CD14-positive monocyte (primary cell): ENCODE measurements at regions not wholly inside any gene's neighbourhood (a gene's known extent, or its start where the extent isn't known, plus 50 kb on each side); places are given as distances from the start of the nearest gene placed in this dataset.

Experiments
- DNase-seq, 3 donors: peaks; one replicate each; pipeline ENCODE4 v3.0.0-alpha.2; 2011 to 2022
- H2AFZ ChIP-seq: 2 replicates; pipeline ENCODE4 v1.6.0; 2012; ENCODE audit warnings: mild to moderate bottlenecking, low read depth, low read length, inconsistent platforms; ENCODE audit not compliant: insufficient read depth, poor library complexity, severe bottlenecking
- H3K27ac ChIP-seq, 2 donors: 1 replicate in 1 of 2; 2 replicates in 1 of 2; pipeline ENCODE4 v1.5.1; 2012 to 2013; ENCODE audit warnings: low read length in 2 of 2, control low read depth in 1 of 2, inconsistent platforms in 1 of 2, low read depth in 1 of 2, mild to moderate bottlenecking in 1 of 2
- H3K27me3 ChIP-seq, 2 donors: one replicate each; pipeline versions ENCODE4 v1.6.0 to v1.6.1; 2011 to 2013; ENCODE audit warnings: low read length in 2 of 2; ENCODE audit not compliant: control insufficient read depth in 2 of 2, insufficient read depth in 2 of 2
- H3K36me3 ChIP-seq, 2 donors: replicated peaks in 1 of 2; 1 replicate in 1 of 2; 2 replicates in 1 of 2; pipeline versions ENCODE4 v1.5.1 to v1.6.1; 2012 to 2013; ENCODE audit warnings: low read length in 2 of 2, control low read depth in 1 of 2, inconsistent platforms in 1 of 2, mild to moderate bottlenecking in 1 of 2; ENCODE audit not compliant: insufficient read depth in 2 of 2, control insufficient read depth in 1 of 2
- H3K4me1 ChIP-seq, 2 donors: 1 replicate in 1 of 2; 2 replicates in 1 of 2; pipeline versions ENCODE4 v1.5.1 to v1.6.1; 2012 to 2013; ENCODE audit warnings: low read length in 2 of 2, control low read depth in 1 of 2, inconsistent platforms in 1 of 2, mild to moderate bottlenecking in 1 of 2, moderate library complexity in 1 of 2; ENCODE audit not compliant: insufficient read depth in 2 of 2, control insufficient read depth in 1 of 2
- H3K4me2 ChIP-seq: replicated peaks from 2 replicates; pipeline ENCODE3; 2012; ENCODE audit warnings: low read length, moderate library complexity, mild to moderate bottlenecking; ENCODE audit not compliant: poor library complexity, severe bottlenecking; ENCODE audit errors: extremely low read depth
- H3K4me3 ChIP-seq, 3 experiments: fragments of 200-600 bp in 1 of 3; sonication (generic) in 1 of 3; replicated peaks in 1 of 3; 1 replicate in 2 of 3; 2 replicates in 1 of 3; pipeline ENCODE4 v1.5.1; 2011 to 2013; ENCODE audit warnings: low read length in 3 of 3, mild to moderate bottlenecking in 3 of 3, control low read depth in 2 of 3, low read depth in 2 of 3, inconsistent platforms in 1 of 3, moderate library complexity in 1 of 3
- H3K79me2 ChIP-seq: 2 replicates; pipeline ENCODE4 v1.6.0; 2012; ENCODE audit warnings: mild to moderate bottlenecking, control low read depth, inconsistent platforms, low read length, moderate library complexity; ENCODE audit not compliant: insufficient read depth
- H3K9ac ChIP-seq: 2 replicates; pipeline ENCODE4 v1.6.0; 2017; ENCODE audit warnings: low read length, mild to moderate bottlenecking; ENCODE audit not compliant: insufficient read depth, poor library complexity, severe bottlenecking
- H3K9me3 ChIP-seq, 2 donors: replicated peaks in 1 of 2; 1 replicate in 1 of 2; 2 replicates in 1 of 2; pipeline versions ENCODE4 v1.5.1 to v1.6.1; 2012 to 2013; ENCODE audit warnings: low read length in 2 of 2, control low read depth in 1 of 2; ENCODE audit not compliant: control insufficient read depth in 1 of 2, insufficient read depth in 1 of 2
- H4K20me1 ChIP-seq: 2 replicates; pipeline ENCODE4 v1.6.0; 2012; ENCODE audit warnings: mild to moderate bottlenecking, low read length, control low read depth, moderate library complexity; ENCODE audit not compliant: insufficient read depth
- H3K27ac Mint-ChIP-seq, 7 donors: one replicate each; pipeline ENCODE4 v1.8.0; 2020; ENCODE audit warnings: mild to moderate bottlenecking in 7 of 7, mixed read lengths in 7 of 7, moderate library complexity in 6 of 7, inconsistent platforms in 2 of 7
- H3K27me3 Mint-ChIP-seq, 3 donors: one replicate each; pipeline ENCODE4 v1.8.0; 2021 to 2022; ENCODE audit warnings: low read depth in 3 of 3, mild to moderate bottlenecking in 3 of 3, mixed read lengths in 3 of 3, moderate library complexity in 3 of 3, inconsistent platforms in 1 of 3
- H3K36me3 Mint-ChIP-seq, 2 donors: one replicate each; pipeline ENCODE4 v1.8.0; 2020; ENCODE audit warnings: mixed read lengths in 2 of 2, inconsistent platforms in 1 of 2, mild to moderate bottlenecking in 1 of 2
- H3K4me1 Mint-ChIP-seq: one replicate; pipeline ENCODE4 v1.8.0; 2020; ENCODE audit warnings: mild to moderate bottlenecking, mixed read lengths
- H3K4me3 Mint-ChIP-seq, 2 donors: one replicate each; pipeline ENCODE4 v1.8.0; 2020; ENCODE audit warnings: mild to moderate bottlenecking in 2 of 2, mixed read lengths in 2 of 2, moderate library complexity in 1 of 2
- H3K9me3 Mint-ChIP-seq, 7 donors: one replicate each; pipeline ENCODE4 v1.8.0; 2020 to 2022; ENCODE audit warnings: mixed read lengths in 7 of 7, mild to moderate bottlenecking in 6 of 7, moderate library complexity in 6 of 7, inconsistent platforms in 2 of 7
- WGBS: methylation state at CpG from one replicate; pipeline ENCODE4 v1.1.5; 2013; ENCODE audit warnings: missing lambda C conversion rate; ENCODE audit not compliant: insufficient coverage; 5-methylcytosine and 5-hydroxymethylcytosine counted together
- intact Hi-C, 2 donors: fragments of 100-400 bp; cut with micrococcal nuclease; formaldehyde crosslinking; loops; one replicate each; pipeline versions ENCODE4 v1.15.0 to v1.15.1; 2023
- TF ChIP-seq, protein P1 (sequence below): fragments of 200-600 bp; IDR thresholded peaks from one replicate; pipeline ENCODE4 v1.8.0; 2022; ENCODE audit warnings: antibody characterized with exemption, mild to moderate bottlenecking

DNA sequence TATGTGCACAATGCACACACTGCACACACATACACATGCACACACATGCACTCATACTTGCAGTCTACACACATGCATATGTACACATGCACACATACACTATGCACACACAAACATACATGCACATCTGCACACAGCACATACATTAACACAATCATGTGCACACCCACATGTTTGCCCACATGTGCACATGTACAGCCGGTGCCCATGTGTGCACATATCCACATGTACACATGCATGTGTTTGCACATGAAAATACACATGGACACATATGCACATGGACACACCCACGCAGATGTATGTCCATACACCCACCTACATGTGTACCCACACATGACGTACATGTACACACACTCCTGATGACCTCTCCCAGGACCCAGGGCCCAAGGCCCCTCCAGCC lies 105.1 kb upstream of the ACTRT2 start:
- intact Hi-C loops = no loop called here
- H3K9ac ChIP-seq = no peak overlapping the region

DNA sequence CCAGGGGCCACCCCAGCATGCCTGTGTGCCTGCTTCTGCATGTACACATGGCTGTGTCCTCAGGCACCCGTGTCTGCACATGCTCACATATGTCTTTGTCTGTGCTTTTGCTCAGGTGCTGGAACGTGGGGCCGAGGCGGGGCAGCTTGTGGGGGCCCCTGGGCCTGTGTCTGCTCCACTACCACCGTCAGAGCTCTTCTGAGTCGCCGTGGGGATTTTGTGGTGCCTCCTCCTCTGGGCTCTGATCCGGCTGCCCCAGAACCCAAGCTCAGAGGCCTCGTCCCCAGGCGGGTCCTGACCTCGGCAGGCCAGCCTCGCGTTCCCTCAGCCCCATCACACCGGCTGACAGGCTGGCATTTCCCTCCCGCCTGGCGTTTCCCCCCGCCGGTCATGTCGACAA lies 104.6 kb upstream of the ACTRT2 start:
- Histone ChIP-seq H3K4me2 (no peak overlapping the region), H3K9ac (no peak overlapping the region), H3K4me1 (no peaks in the 10 kb centered on the region), H3K36me3 (no peaks in the 10 kb centered on the region), H3K27me3 (no peaks in the 10 kb centered on the region), H3K79me2 (no peaks in the 10 kb centered on the region), H3K9me3 (peaks cover 9 to 12% of the 10 kb centered on the region in 2 donors), H2AFZ (no peak overlapping the region), H3K27ac (no peak overlapping the region), H3K4me3 (no peak overlapping the region), H4K20me1 (no peaks in the 10 kb centered on the region)
- intact Hi-C loops = no loop called here
- Mint-ChIP-seq H3K9me3 (peaks cover 0 to 8% (median 2%) of the 10 kb centered on the region in 7 donors), H3K4me1 (no peaks in the 10 kb centered on the region), H3K27me3 (peaks cover 0 to 6% (median 4%) of the 10 kb centered on the region in 3 donors), H3K27ac (peak overlapping the region in 1 of 7 donors; percentile 15), H3K4me3 (no peak overlapping the region), H3K36me3 (no peaks in the 10 kb centered on the region)
- DNase-seq = no peak
- TF ChIP-seq, protein P1, sequence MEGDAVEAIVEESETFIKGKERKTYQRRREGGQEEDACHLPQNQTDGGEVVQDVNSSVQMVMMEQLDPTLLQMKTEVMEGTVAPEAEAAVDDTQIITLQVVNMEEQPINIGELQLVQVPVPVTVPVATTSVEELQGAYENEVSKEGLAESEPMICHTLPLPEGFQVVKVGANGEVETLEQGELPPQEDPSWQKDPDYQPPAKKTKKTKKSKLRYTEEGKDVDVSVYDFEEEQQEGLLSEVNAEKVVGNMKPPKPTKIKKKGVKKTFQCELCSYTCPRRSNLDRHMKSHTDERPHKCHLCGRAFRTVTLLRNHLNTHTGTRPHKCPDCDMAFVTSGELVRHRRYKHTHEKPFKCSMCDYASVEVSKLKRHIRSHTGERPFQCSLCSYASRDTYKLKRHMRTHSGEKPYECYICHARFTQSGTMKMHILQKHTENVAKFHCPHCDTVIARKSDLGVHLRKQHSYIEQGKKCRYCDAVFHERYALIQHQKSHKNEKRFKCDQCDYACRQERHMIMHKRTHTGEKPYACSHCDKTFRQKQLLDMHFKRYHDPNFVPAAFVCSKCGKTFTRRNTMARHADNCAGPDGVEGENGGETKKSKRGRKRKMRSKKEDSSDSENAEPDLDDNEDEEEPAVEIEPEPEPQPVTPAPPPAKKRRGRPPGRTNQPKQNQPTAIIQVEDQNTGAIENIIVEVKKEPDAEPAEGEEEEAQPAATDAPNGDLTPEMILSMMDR = no peak
- WGBS = 81% methylated on average over 18 of the region's 19 CpGs

More for the DNA sequence above, 105.1 kb upstream of the ACTRT2 start:
- no peaks in the 10 kb centered on the region for H3K27me3 ChIP-seq
- Mint-ChIP-seq H3K9me3 (peaks cover 0 to 8% (median 2%) of the 10 kb centered on the region in 7 donors), H3K4me1 (no peaks in the 10 kb centered on the region), H3K36me3 (no peaks in the 10 kb centered on the region), H3K27me3 (peaks cover 0 to 6% (median 4%) of the 10 kb centered on the region in 3 donors), H3K4me3 (no peak overlapping the region), H3K27ac (no peak overlapping the region)
- H2AFZ ChIP-seq = no peak overlapping the region
- TF ChIP-seq, protein P1 = no peak
- WGBS = 100% methylated on average over 3 of the region's 3 CpGs
- no peaks in the 10 kb centered on the region for H4K20me1 ChIP-seq
- no peak overlapping the region for H3K27ac ChIP-seq
- no peak overlapping the region for H3K4me3 ChIP-seq
- H3K9me3 ChIP-seq = peaks cover 9 to 12% of the 10 kb centered on the region in 2 donors
- no peaks in the 10 kb centered on the region for H3K4me1 ChIP-seq
- no peaks in the 10 kb centered on the region for H3K36me3 ChIP-seq
- DNase-seq = no peak
- H3K4me2 ChIP-seq = no peak overlapping the region
- no peaks in the 10 kb centered on the region for H3K79me2 ChIP-seq
